KMS-11 (cell line): ENCODE measurements at regions not wholly inside any gene's neighbourhood (a gene's known extent, or its start where the extent isn't known, plus 50 kb on each side); places are given as distances from the start of the nearest gene placed in this dataset.
"Not testable (repeated sequence)": the region's sequence is repeated elsewhere in the genome, so short reads cannot be mapped to it uniquely, and the experiment has no call there.

Source experiments
- H2AFZ ChIP-seq: fragments of 200-600 bp; sonication (generic); 2 replicates; pipeline ENCODE4 v1.6.1; 2016; ENCODE audit warnings: antibody characterized with exemption, mixed run types, low read depth
- H3K27ac ChIP-seq: fragments of 200-600 bp; sonication (generic); 2 replicates; pipeline ENCODE4 v1.6.1; 2016; ENCODE audit warnings: mild to moderate bottlenecking, mixed run types
- H3K27me3 ChIP-seq: fragments of 200-600 bp; sonication (generic); 2 replicates; pipeline ENCODE4 v1.6.1; 2017; ENCODE audit warnings: mild to moderate bottlenecking, low read depth, mixed run types, moderate library complexity; ENCODE audit not compliant: insufficient read depth
- H3K36me3 ChIP-seq: fragments of 200-600 bp; sonication (generic); 2 replicates; pipeline ENCODE4 v1.6.1; 2017; ENCODE audit warnings: mild to moderate bottlenecking, mixed run types; ENCODE audit not compliant: insufficient read depth
- H3K4me1 ChIP-seq: fragments of 200-600 bp; sonication (generic); 2 replicates; pipeline ENCODE4 v1.6.1; 2016; ENCODE audit warnings: mild to moderate bottlenecking, low read depth, mixed run types; ENCODE audit not compliant: poor library complexity, severe bottlenecking
- H3K4me2 ChIP-seq: fragments of 200-600 bp; sonication (generic); 2 replicates; pipeline ENCODE4 v1.7.0; 2016; ENCODE audit warnings: mild to moderate bottlenecking, mixed run types
- H3K4me3 ChIP-seq: fragments of 200-600 bp; sonication (generic); IDR thresholded peaks from 2 replicates; pipeline ENCODE4 v1.6.1; 2017; ENCODE audit warnings: low read depth, low read length, mixed read lengths; ENCODE audit not compliant: insufficient read depth
- H3K79me2 ChIP-seq: fragments of 200-600 bp; sonication (generic); 2 replicates; pipeline ENCODE4 v1.6.1; 2016; ENCODE audit warnings: low read depth, mixed run types; ENCODE audit not compliant: insufficient read depth
- H3K9ac ChIP-seq: fragments of 200-600 bp; sonication (generic); 2 replicates; pipeline ENCODE4 v1.6.1; 2016; ENCODE audit warnings: mild to moderate bottlenecking, mixed run types
- H4K20me1 ChIP-seq: fragments of 200-600 bp; sonication (generic); 2 replicates; pipeline ENCODE4 v1.6.1; 2016; ENCODE audit warnings: mild to moderate bottlenecking, mixed run types; ENCODE audit not compliant: insufficient read depth
- CTCF ChIP-seq: fragments of 200-600 bp; sonication (generic); conservative IDR thresholded peaks from 2 replicates; pipeline ENCODE4 v1.6.1; 2017; ENCODE audit warnings: low read depth, mild to moderate bottlenecking, antibody characterized with exemption, low read length, moderate library complexity, mixed read lengths

- TF ChIP-seq CTCF, result no peak
- Histone ChIP-seq H3K4me2 (no peak overlapping the region), H3K79me2 (no peaks in the 10 kb centered on the region)
Measured at GRCh38 chr15:95152741-95153140, 921.4 kb downstream of the MCTP2 start.

GRCh38 chr15:95153201-95153600 is 921.8 kb downstream of the MCTP2 start:
- not testable (repeated sequence) for H3K9ac ChIP-seq, H4K20me1 ChIP-seq, H3K4me3 ChIP-seq, H2AFZ ChIP-seq, H3K27ac ChIP-seq, H3K79me2 ChIP-seq, H3K36me3 ChIP-seq, H3K4me1 ChIP-seq, H3K4me2 ChIP-seq, H3K27me3 ChIP-seq

More at GRCh38 chr15:95152741-95153140, 921.4 kb downstream of the MCTP2 start:
- no peaks in the 10 kb centered on the region for H3K4me1 ChIP-seq
- no peaks in the 10 kb centered on the region for H3K36me3 ChIP-seq
- no peaks in the 10 kb centered on the region for H3K27me3 ChIP-seq
- H4K20me1 ChIP-seq, result no peaks in the 10 kb centered on the region
- no peak overlapping the region for H2AFZ ChIP-seq
- H3K9ac ChIP-seq, result no peak overlapping the region
- H3K4me3 ChIP-seq, result no peak overlapping the region
- no peak overlapping the region for H3K27ac ChIP-seq

- Histone ChIP-seq H3K27ac (no peak overlapping the region), H4K20me1 (no peaks in the 10 kb centered on the region), H3K36me3 (no peaks in the 10 kb centered on the region), H3K4me3 (no peak overlapping the region), H3K27me3 (no peaks in the 10 kb centered on the region), H3K4me1 (peaks cover 7% of the 10 kb centered on the region), H2AFZ (no peak overlapping the region), H3K4me2 (no peak overlapping the region), H3K9ac (no peak overlapping the region), H3K79me2 (no peaks in the 10 kb centered on the region)
- no peak for TF ChIP-seq CTCF
Measured at GRCh38 chr15:95160316-95160715, 929.0 kb downstream of the MCTP2 start.

- H3K27ac ChIP-seq, result no peak overlapping the region
Measured at GRCh38 chr15:95162069-95162468, 930.7 kb downstream of the MCTP2 start.

GRCh38 chr15:95162531-95162930 is 931.2 kb downstream of the MCTP2 start:
- Histone ChIP-seq H3K27ac (no peak overlapping the region), H2AFZ (no peak overlapping the region), H3K79me2 (no peaks in the 10 kb centered on the region), H3K9ac (no peak overlapping the region), H3K36me3 (no peaks in the 10 kb centered on the region), H3K4me1 (peaks cover 7% of the 10 kb centered on the region), H3K4me2 (no peak overlapping the region), H4K20me1 (no peaks in the 10 kb centered on the region), H3K27me3 (no peaks in the 10 kb centered on the region), H3K4me3 (no peak overlapping the region)
- TF ChIP-seq CTCF, result no peak

More at GRCh38 chr15:95162069-95162468, 930.7 kb downstream of the MCTP2 start:
- H3K4me2 ChIP-seq, result no peak overlapping the region
- H3K27me3 ChIP-seq, result no peaks in the 10 kb centered on the region
- H3K36me3 ChIP-seq, result no peaks in the 10 kb centered on the region
- no peaks in the 10 kb centered on the region for H4K20me1 ChIP-seq
- no peak for TF ChIP-seq CTCF
- H3K4me1 ChIP-seq, result peaks cover 7% of the 10 kb centered on the region
- H2AFZ ChIP-seq, result no peak overlapping the region
- H3K79me2 ChIP-seq, result no peaks in the 10 kb centered on the region
- H3K9ac ChIP-seq, result no peak overlapping the region
- H3K4me3 ChIP-seq, result no peak overlapping the region
